ENCODE measurements at regions not wholly inside any gene's neighbourhood (a gene's known extent, or its start where the extent isn't known, plus 50 kb on each side); places are given as distances from the start of the nearest gene placed in this dataset.

DNA sequence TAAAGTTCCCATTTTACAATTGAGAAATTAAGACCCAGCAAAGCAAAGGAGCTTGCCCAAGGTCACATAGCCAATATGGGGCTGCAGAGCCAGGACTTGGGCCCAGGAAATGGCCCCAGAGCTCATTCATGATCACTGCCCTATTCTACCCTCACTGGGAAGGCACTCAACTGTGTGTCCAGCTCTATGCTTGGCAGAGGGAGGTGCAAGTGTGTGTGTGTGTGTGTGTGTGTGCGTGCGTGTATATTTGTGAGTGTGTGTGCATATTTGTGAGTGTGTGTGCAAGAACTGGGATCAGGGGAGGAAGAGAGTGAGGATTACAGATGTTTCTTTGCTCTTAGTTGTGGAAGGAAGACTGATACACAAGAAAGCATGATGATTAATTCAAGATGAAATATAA, 151.2 kb upstream of the CRY1 start:
- no peaks in the 10 kb centered on the region for H3K36me3 ChIP-seq (ENCODE audit: control insufficient read depth in 3 of 3, insufficient read depth in 2 of 3, low read depth in 1 of 3, low read length in 3 of 3)
- DNase-seq (no peak), FAIRE-seq (no peak)
- H3K27me3 ChIP-seq (ENCODE audit: control insufficient read depth in 3 of 3, insufficient read depth in 3 of 3, low read length in 3 of 3): peaks cover 0 to 3% (median 2%) of the 10 kb centered on the region in 3 donors
- no peaks in the 10 kb centered on the region for H3K4me1 ChIP-seq (ENCODE audit: control insufficient read depth in 3 of 3, insufficient read depth in 2 of 3, low read depth in 1 of 3, low read length in 2 of 3)
- H3K27ac ChIP-seq (ENCODE audit: low read depth in 1 of 3, low read length in 2 of 3): no peak overlapping the region
- 36 to 88% (median 78%) methylated on average over 2 of the region's 2 CpGs for WGBS, 3 donors
- H3K9me3 ChIP-seq (ENCODE audit: control insufficient read depth in 2 of 2, insufficient read depth in 1 of 2, low read depth in 1 of 2, low read length in 1 of 2): no peaks in the 10 kb centered on the region
- H3K4me3 ChIP-seq (ENCODE audit: low read depth in 1 of 3, low read length in 3 of 3): no peak overlapping the region

GRCh38 chr12:107247650-107248049, 154.3 kb upstream of the CRY1 start:
- Histone ChIP-seq H3K9me3 (ENCODE audit: control insufficient read depth in 2 of 2, insufficient read depth in 1 of 2, low read depth in 1 of 2, low read length in 1 of 2) (no peaks in the 10 kb centered on the region), H3K4me3 (ENCODE audit: low read depth in 1 of 3, low read length in 3 of 3) (no peak overlapping the region), H3K4me1 (ENCODE audit: control insufficient read depth in 3 of 3, insufficient read depth in 2 of 3, low read depth in 1 of 3, low read length in 2 of 3) (no peaks in the 10 kb centered on the region), H3K27me3 (ENCODE audit: control insufficient read depth in 3 of 3, insufficient read depth in 3 of 3, low read length in 3 of 3) (peaks cover 0 to 3% (median 0%) of the 10 kb centered on the region in 3 donors), H3K36me3 (ENCODE audit: control insufficient read depth in 3 of 3, insufficient read depth in 2 of 3, low read depth in 1 of 3, low read length in 3 of 3) (no peaks in the 10 kb centered on the region), H3K27ac (ENCODE audit: low read depth in 1 of 3, low read length in 2 of 3) (no peak overlapping the region)
- FAIRE-seq (no peak), DNase-seq (no peak)
- WGBS, 3 donors: 46 to 68% (median 56%) methylated on average over 1 of the region's 1 CpG

DNA sequence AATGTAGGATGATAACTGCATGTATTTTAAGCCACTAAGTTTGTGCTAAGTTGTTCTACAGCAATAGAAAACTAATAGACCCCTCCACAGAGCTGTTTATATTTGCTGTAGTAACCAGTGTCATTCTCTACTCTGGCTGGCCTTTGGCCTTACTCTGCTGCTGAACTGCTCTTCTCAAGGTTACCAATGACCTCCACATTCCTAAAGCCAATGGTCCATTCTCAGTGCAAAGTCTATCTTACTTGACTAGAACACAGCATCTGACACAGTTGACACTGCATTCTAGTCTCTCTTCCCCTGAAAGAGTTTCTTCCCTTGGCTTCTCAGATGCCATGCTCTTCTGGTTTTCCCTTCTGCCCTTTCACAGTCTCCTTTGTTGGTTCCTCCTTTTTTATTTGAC, 154.8 kb upstream of the CRY1 start:
- Histone ChIP-seq H3K36me3 (ENCODE audit: control insufficient read depth in 3 of 3, insufficient read depth in 2 of 3, low read depth in 1 of 3, low read length in 3 of 3) (no peaks in the 10 kb centered on the region), H3K27ac (ENCODE audit: low read depth in 1 of 3, low read length in 2 of 3) (no peak overlapping the region), H3K27me3 (ENCODE audit: control insufficient read depth in 3 of 3, insufficient read depth in 3 of 3, low read length in 3 of 3) (peaks cover 0 to 3% (median 0%) of the 10 kb centered on the region in 3 donors), H3K9me3 (ENCODE audit: control insufficient read depth in 2 of 2, insufficient read depth in 1 of 2, low read depth in 1 of 2, low read length in 1 of 2) (no peaks in the 10 kb centered on the region), H3K4me3 (ENCODE audit: low read depth in 1 of 3, low read length in 3 of 3) (no peak overlapping the region), H3K4me1 (ENCODE audit: control insufficient read depth in 3 of 3, insufficient read depth in 2 of 3, low read depth in 1 of 3, low read length in 2 of 3) (no peaks in the 10 kb centered on the region)
- DNase-seq: no peak
- no peak for FAIRE-seq

- DNase-seq (no peak), FAIRE-seq (no peak)
- Histone ChIP-seq H3K4me3 (ENCODE audit: low read depth in 1 of 3, low read length in 3 of 3) (no peak overlapping the region), H3K27ac (ENCODE audit: low read depth in 1 of 3, low read length in 2 of 3) (no peak overlapping the region), H3K36me3 (ENCODE audit: control insufficient read depth in 3 of 3, insufficient read depth in 2 of 3, low read depth in 1 of 3, low read length in 3 of 3) (no peaks in the 10 kb centered on the region), H3K9me3 (ENCODE audit: control insufficient read depth in 2 of 2, insufficient read depth in 1 of 2, low read depth in 1 of 2, low read length in 1 of 2) (no peaks in the 10 kb centered on the region), H3K4me1 (ENCODE audit: control insufficient read depth in 3 of 3, insufficient read depth in 2 of 3, low read depth in 1 of 3, low read length in 2 of 3) (no peaks in the 10 kb centered on the region), H3K27me3 (ENCODE audit: control insufficient read depth in 3 of 3, insufficient read depth in 3 of 3, low read length in 3 of 3) (no peaks in the 10 kb centered on the region)
- WGBS, 3 donors: 60 to 73% (median 64%) methylated on average over 6 of the region's 6 CpGs
These were observed 157.9 kb upstream of the CRY1 start for GRCh38 chr12:107251288-107251687.

DNA sequence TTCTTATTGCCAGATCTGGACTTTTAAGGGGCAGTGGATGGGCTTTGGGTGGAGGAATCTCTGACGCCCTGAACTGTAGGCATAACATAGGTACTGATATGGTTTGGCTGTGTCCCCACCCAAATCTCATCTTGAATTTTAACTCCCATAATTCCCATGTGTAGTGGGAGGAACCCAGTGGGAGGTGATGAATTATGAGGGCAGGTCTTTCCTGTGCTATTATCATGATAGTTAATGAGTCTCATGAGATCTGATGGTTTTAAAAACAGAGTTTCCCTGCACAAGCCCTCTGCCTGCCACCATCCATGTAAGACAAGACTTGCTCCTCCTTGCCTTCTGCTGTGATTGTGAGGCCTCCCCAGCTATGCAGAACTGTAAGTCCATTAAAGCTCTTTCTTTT, 160.0 kb upstream of the CRY1 start:
- DNase-seq (no peak), FAIRE-seq (no peak)
- WGBS, 3 donors: 81 to 91% (median 89%) methylated on average over 1 of the region's 1 CpG
- peaks cover 0 to 4% of the 10 kb centered on the region in 2 donors for H3K9me3 ChIP-seq (ENCODE audit: control insufficient read depth in 2 of 2, insufficient read depth in 1 of 2, low read depth in 1 of 2, low read length in 1 of 2)
- no peak overlapping the region for H3K4me3 ChIP-seq (ENCODE audit: low read depth in 1 of 3, low read length in 3 of 3)
- no peaks in the 10 kb centered on the region for H3K27me3 ChIP-seq (ENCODE audit: control insufficient read depth in 3 of 3, insufficient read depth in 3 of 3, low read length in 3 of 3)
- H3K4me1 ChIP-seq (ENCODE audit: control insufficient read depth in 3 of 3, insufficient read depth in 2 of 3, low read depth in 1 of 3, low read length in 2 of 3): no peaks in the 10 kb centered on the region
- no peaks in the 10 kb centered on the region for H3K36me3 ChIP-seq (ENCODE audit: control insufficient read depth in 3 of 3, insufficient read depth in 2 of 3, low read depth in 1 of 3, low read length in 3 of 3)
- H3K27ac ChIP-seq (ENCODE audit: low read depth in 1 of 3, low read length in 2 of 3): no peak overlapping the region

DNA sequence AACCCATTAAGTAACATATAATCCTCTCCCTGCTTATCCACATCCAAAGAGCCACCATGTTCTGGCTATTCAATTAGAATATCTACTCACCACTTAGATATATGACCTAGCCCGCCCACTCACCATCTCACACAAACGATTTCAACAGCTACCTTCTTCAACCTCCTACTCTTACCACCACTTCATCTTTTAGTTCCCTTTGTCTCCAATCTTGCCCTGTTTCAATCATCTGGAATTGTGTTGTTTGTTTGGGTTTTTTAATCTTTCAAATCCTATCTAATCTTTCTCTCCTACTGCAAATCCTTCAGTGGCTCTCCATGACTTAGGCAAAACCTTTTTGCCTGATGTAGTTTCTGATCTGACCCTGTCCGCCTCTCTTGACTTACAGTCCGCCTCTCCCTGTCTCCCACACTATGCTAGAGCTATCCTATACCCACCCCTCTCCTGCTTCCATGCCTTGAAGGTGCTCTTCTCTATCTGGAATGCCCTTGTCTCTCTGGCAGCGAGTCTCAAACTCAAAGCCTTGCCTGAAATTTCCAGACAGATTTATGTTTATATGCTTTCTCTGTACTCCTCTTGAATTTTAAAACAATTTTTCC, 161.0 kb upstream of the CRY1 start:
- 64 to 74% (median 71%) methylated on average over 5 of the region's 5 CpGs for WGBS, 3 donors
- H3K36me3 ChIP-seq (ENCODE audit: control insufficient read depth in 3 of 3, insufficient read depth in 2 of 3, low read depth in 1 of 3, low read length in 3 of 3): no peaks in the 10 kb centered on the region
- FAIRE-seq (no peak), DNase-seq (no peak)
- H3K4me1 ChIP-seq (ENCODE audit: control insufficient read depth in 3 of 3, insufficient read depth in 2 of 3, low read depth in 1 of 3, low read length in 2 of 3): no peaks in the 10 kb centered on the region
- no peak overlapping the region for H3K27ac ChIP-seq (ENCODE audit: low read depth in 1 of 3, low read length in 2 of 3)
- H3K4me3 ChIP-seq (ENCODE audit: low read depth in 1 of 3, low read length in 3 of 3): no peak overlapping the region
- H3K27me3 ChIP-seq (ENCODE audit: control insufficient read depth in 3 of 3, insufficient read depth in 3 of 3, low read length in 3 of 3): no peaks in the 10 kb centered on the region
- H3K9me3 ChIP-seq (ENCODE audit: control insufficient read depth in 2 of 2, insufficient read depth in 1 of 2, low read depth in 1 of 2, low read length in 1 of 2): peaks cover 0 to 4% of the 10 kb centered on the region in 2 donors

DNA sequence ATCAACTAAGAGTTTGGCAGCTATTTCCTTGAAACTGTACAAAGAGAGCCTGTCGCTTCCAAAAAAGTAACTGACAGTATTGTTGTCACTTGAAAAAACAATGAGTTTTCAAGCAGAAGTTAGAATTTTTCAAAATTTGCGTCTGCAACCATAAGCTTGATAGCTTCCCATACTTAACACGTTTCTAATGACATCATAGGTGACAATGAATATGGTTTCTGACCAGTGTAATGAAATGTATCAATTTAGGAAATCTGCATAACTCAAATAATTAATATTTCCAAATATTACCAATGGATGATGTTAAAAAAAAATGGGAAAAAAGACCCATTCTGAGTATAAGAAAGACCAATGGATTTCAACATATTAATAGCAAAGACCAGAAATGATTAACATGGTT, 165.4 kb upstream of the CRY1 start:
- FAIRE-seq (peak; percentile 23), DNase-seq (no peak)
- Histone ChIP-seq H3K4me3 (ENCODE audit: low read depth in 1 of 3, low read length in 3 of 3) (no peak overlapping the region), H3K4me1 (ENCODE audit: control insufficient read depth in 3 of 3, insufficient read depth in 2 of 3, low read depth in 1 of 3, low read length in 2 of 3) (no peaks in the 10 kb centered on the region), H3K9me3 (ENCODE audit: control insufficient read depth in 2 of 2, insufficient read depth in 1 of 2, low read depth in 1 of 2, low read length in 1 of 2) (peaks cover 0 to 4% of the 10 kb centered on the region in 2 donors), H3K36me3 (ENCODE audit: control insufficient read depth in 3 of 3, insufficient read depth in 2 of 3, low read depth in 1 of 3, low read length in 3 of 3) (no peaks in the 10 kb centered on the region), H3K27ac (ENCODE audit: low read depth in 1 of 3, low read length in 2 of 3) (no peak overlapping the region), H3K27me3 (ENCODE audit: control insufficient read depth in 3 of 3, insufficient read depth in 3 of 3, low read length in 3 of 3) (no peaks in the 10 kb centered on the region)
- 80 to 89% (median 86%) methylated on average over 3 of the region's 3 CpGs for WGBS, 3 donors

DNA sequence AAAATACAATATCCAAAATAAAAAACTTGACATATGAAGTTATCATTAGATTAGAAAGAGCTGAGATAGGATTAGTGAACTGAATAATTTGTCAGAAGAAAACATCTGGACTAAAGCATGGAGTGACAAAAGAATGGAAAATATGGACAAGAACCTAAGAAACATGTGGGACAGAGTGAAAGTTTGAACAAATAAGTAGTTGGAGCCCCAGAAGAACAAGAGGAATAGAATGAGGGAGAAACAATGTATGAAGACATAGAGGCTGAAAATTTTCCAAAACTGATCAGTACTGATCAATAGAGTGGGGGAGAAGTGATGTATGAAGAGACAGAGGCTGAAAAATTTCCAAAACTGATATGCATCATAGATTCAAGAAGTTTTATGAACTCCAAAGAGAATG, 170.6 kb upstream of the CRY1 start:
- Histone ChIP-seq H3K36me3 (ENCODE audit: control insufficient read depth in 3 of 3, insufficient read depth in 2 of 3, low read depth in 1 of 3, low read length in 3 of 3) (no peaks in the 10 kb centered on the region), H3K27ac (ENCODE audit: low read depth in 1 of 3, low read length in 2 of 3) (no peak overlapping the region), H3K9me3 (ENCODE audit: control insufficient read depth in 2 of 2, insufficient read depth in 1 of 2, low read depth in 1 of 2, low read length in 1 of 2) (no peaks in the 10 kb centered on the region), H3K4me3 (ENCODE audit: low read depth in 1 of 3, low read length in 3 of 3) (no peak overlapping the region), H3K27me3 (ENCODE audit: control insufficient read depth in 3 of 3, insufficient read depth in 3 of 3, low read length in 3 of 3) (no peaks in the 10 kb centered on the region), H3K4me1 (ENCODE audit: control insufficient read depth in 3 of 3, insufficient read depth in 2 of 3, low read depth in 1 of 3, low read length in 2 of 3) (no peaks in the 10 kb centered on the region)
- no peak for FAIRE-seq
- DNase-seq: no peak

DNA sequence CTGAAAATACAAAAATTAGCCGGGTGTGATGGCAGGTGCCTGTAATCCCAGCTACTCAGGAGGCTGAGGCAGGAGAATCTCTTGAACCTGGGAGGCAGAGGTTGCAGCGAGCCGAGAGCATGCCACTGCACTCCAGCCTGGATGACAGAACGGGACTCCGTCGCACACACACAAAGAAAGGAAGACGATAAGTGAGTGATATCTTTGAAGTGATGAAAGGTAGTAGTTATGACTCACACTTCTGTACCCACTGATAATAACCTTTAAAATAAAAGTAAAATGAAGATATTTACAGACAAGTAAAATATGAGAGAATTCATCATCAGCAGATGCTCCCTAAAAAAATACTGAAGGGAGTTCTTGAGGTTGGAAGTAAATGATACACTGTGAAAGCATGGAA, 171.3 kb upstream of the CRY1 start:
- H3K4me3 ChIP-seq (ENCODE audit: low read depth in 1 of 3, low read length in 3 of 3): no peak overlapping the region
- no peak overlapping the region for H3K27ac ChIP-seq (ENCODE audit: low read depth in 1 of 3, low read length in 2 of 3)
- 73 to 93% (median 91%) methylated on average over 7 of the region's 7 CpGs for WGBS, 3 donors
- H3K36me3 ChIP-seq (ENCODE audit: control insufficient read depth in 3 of 3, insufficient read depth in 2 of 3, low read depth in 1 of 3, low read length in 3 of 3): no peaks in the 10 kb centered on the region
- H3K9me3 ChIP-seq (ENCODE audit: control insufficient read depth in 2 of 2, insufficient read depth in 1 of 2, low read depth in 1 of 2, low read length in 1 of 2): no peaks in the 10 kb centered on the region
- no peaks in the 10 kb centered on the region for H3K27me3 ChIP-seq (ENCODE audit: control insufficient read depth in 3 of 3, insufficient read depth in 3 of 3, low read length in 3 of 3)
- no peaks in the 10 kb centered on the region for H3K4me1 ChIP-seq (ENCODE audit: control insufficient read depth in 3 of 3, insufficient read depth in 2 of 3, low read depth in 1 of 3, low read length in 2 of 3)
- FAIRE-seq (no peak), DNase-seq (no peak)

All from small intestine (tissue), 7 donors.